T-cell (primary cell): ENCODE measurements at regions not wholly inside any gene's neighbourhood (a gene's known extent, or its start where the extent isn't known, plus 50 kb on each side); places are given as distances from the start of the nearest gene placed in this dataset.

Experiments
- ATAC-seq, 4 experiments: fragments of 200-7000 bp in 3 of 4; fragments of 150-1000 bp in 1 of 4; cut with Tn5 transposase; replicated peaks in 1 of 4; 1 replicate in 3 of 4; 2 replicates in 1 of 4; pipeline ENCODE4 v1.10.0; 2021; ENCODE audit warnings: moderate library complexity in 3 of 4, mild to moderate bottlenecking in 2 of 4, moderate number of reproducible peaks in 1 of 4
- CTCF ChIA-PET, 2 donors: fragments of 300-600 bp; sonication (Branson Sonifier 250); formaldehyde crosslinking; loops; one replicate each; lab custom pipeline; 2022; ENCODE audit warnings: antibody characterized with exemption in 2 of 2; lab: Charles Lee
- POLR2A ChIA-PET, 2 donors: fragments of 300-600 bp; sonication (Branson Sonifier 250); formaldehyde crosslinking; loops; one replicate each; lab custom pipeline; 2022; ENCODE audit warnings: antibody characterized with exemption in 2 of 2; lab: Charles Lee
- DNase-seq, 35 experiments: peaks; one replicate each; pipeline versions ENCODE4 v3.0.0 to v3.0.0-alpha.2; 2013 to 2023
- H3K27ac ChIP-seq: one replicate; pipeline ENCODE4 v1.5.1; 2013; ENCODE audit warnings: low read length
- H3K27me3 ChIP-seq, 2 experiments: replicated peaks in 1 of 2; 1 replicate in 1 of 2; 2 replicates in 1 of 2; pipeline versions ENCODE4 v1.6.1 to v1.7.0; 2013; ENCODE audit warnings: low read length in 1 of 2, mixed read lengths in 1 of 2; ENCODE audit not compliant: control insufficient read depth in 2 of 2, insufficient read depth in 2 of 2; ENCODE audit errors: extremely low read depth in 1 of 2
- H3K36me3 ChIP-seq, 2 donors: 1 replicate in 1 of 2; 2 replicates in 1 of 2; pipeline versions ENCODE4 v1.6.1 to v1.7.0; 2013; ENCODE audit warnings: low read length in 1 of 2; ENCODE audit not compliant: control insufficient read depth in 2 of 2, insufficient read depth in 1 of 2; ENCODE audit errors: extremely low read depth in 1 of 2
- H3K4me1 ChIP-seq, 2 experiments: 1 replicate in 1 of 2; 2 replicates in 1 of 2; pipeline versions ENCODE4 v1.6.1 to v1.7.0; 2013; ENCODE audit warnings: low read length in 2 of 2, mixed read lengths in 1 of 2; ENCODE audit not compliant: insufficient read depth in 2 of 2, control insufficient read depth in 1 of 2; ENCODE audit errors: extremely low read depth in 1 of 2
- H3K4me3 ChIP-seq, 2 donors: 1 replicate in 1 of 2; 2 replicates in 1 of 2; pipeline versions ENCODE4 v1.5.1 to v1.7.0; 2013; ENCODE audit warnings: mild to moderate bottlenecking in 2 of 2, low read length in 1 of 2, moderate library complexity in 1 of 2; ENCODE audit not compliant: control insufficient read depth in 1 of 2; ENCODE audit errors: extremely low read depth in 1 of 2
- H3K9me3 ChIP-seq: 2 replicates; pipeline ENCODE4 v1.7.0; 2013
- H3K27ac Mint-ChIP-seq, 2 donors: one replicate each; pipeline ENCODE4 v1.8.0; 2020 to 2021; ENCODE audit warnings: mild to moderate bottlenecking in 2 of 2, mixed read lengths in 2 of 2
- H3K27me3 Mint-ChIP-seq, 2 donors: one replicate each; pipeline ENCODE4 v1.8.0; 2021 to 2022; ENCODE audit warnings: mixed read lengths in 2 of 2
- H3K36me3 Mint-ChIP-seq: one replicate; pipeline ENCODE4 v1.8.0; 2021; ENCODE audit warnings: mixed read lengths
- H3K4me1 Mint-ChIP-seq, 3 donors: one replicate each; pipeline ENCODE4 v1.8.0; 2020 to 2022; ENCODE audit warnings: mixed read lengths in 3 of 3, mild to moderate bottlenecking in 1 of 3
- H3K4me3 Mint-ChIP-seq, 3 donors: one replicate each; pipeline ENCODE4 v1.8.0; 2020 to 2022; ENCODE audit warnings: mild to moderate bottlenecking in 3 of 3, mixed read lengths in 3 of 3, moderate library complexity in 3 of 3
- H3K9me3 Mint-ChIP-seq, 3 donors: one replicate each; pipeline ENCODE4 v1.8.0; 2020 to 2022; ENCODE audit warnings: mixed read lengths in 3 of 3
- WGBS: methylation state at CpG from one replicate; pipeline ENCODE4 v1.1.5; 2013; ENCODE audit warnings: missing lambda C conversion rate; ENCODE audit not compliant: insufficient coverage; 5-methylcytosine and 5-hydroxymethylcytosine counted together

- Mint-ChIP-seq H3K4me3 (no peak overlapping the region), H3K27ac (no peak overlapping the region), H3K9me3 (peaks cover 7 to 19% (median 17%) of the 10 kb centered on the region in 3 donors), H3K36me3 (no peaks in the 10 kb centered on the region), H3K4me1 (no peaks in the 10 kb centered on the region), H3K27me3 (peaks cover 22 to 36% of the 10 kb centered on the region in 2 donors)
- no peak overlapping the region for H3K27ac ChIP-seq
- H3K36me3 ChIP-seq: no peaks in the 10 kb centered on the region
- no peak for DNase-seq
- 72% methylated on average over 10 of the region's 12 CpGs for WGBS
- ATAC-seq: no peak
- POLR2A ChIA-PET: no interaction called here
- CTCF ChIA-PET: no interaction called here
- H3K4me1 ChIP-seq: no peaks in the 10 kb centered on the region
- H3K4me3 ChIP-seq: no peak overlapping the region
- peaks cover 0 to 42% of the 10 kb centered on the region in 2 experiments for H3K27me3 ChIP-seq
- peaks cover 2% of the 10 kb centered on the region for H3K9me3 ChIP-seq
Measured at GRCh38 chr22:19644314-19645223, 69.7 kb upstream of the SEPTIN5 start.

- no peak overlapping the region for H3K27ac ChIP-seq
- POLR2A ChIA-PET: no interaction called here
- Mint-ChIP-seq H3K36me3 (no peaks in the 10 kb centered on the region), H3K4me1 (no peaks in the 10 kb centered on the region), H3K9me3 (peaks cover 7 to 23% (median 17%) of the 10 kb centered on the region in 3 donors), H3K27ac (no peak overlapping the region), H3K27me3 (peaks cover 27 to 36% of the 10 kb centered on the region in 2 donors), H3K4me3 (no peak overlapping the region)
- CTCF ChIA-PET: no interaction called here
- peaks cover 2% of the 10 kb centered on the region for H3K9me3 ChIP-seq
- WGBS: 65% methylated on average over 6 of the region's 6 CpGs
- no peak for DNase-seq
- H3K4me3 ChIP-seq: no peak overlapping the region
- no peak for ATAC-seq
- peaks cover 0 to 36% of the 10 kb centered on the region in 2 experiments for H3K27me3 ChIP-seq
- H3K36me3 ChIP-seq: no peaks in the 10 kb centered on the region
- H3K4me1 ChIP-seq: no peaks in the 10 kb centered on the region
Measured at GRCh38 chr22:19645391-19645790, 68.9 kb upstream of the SEPTIN5 start.

GRCh38 chr22:19645905-19646304 is 68.4 kb upstream of the SEPTIN5 start:
- peaks cover 27 to 36% of the 10 kb centered on the region in 2 donors for H3K27me3 Mint-ChIP-seq
- Histone ChIP-seq H3K27me3 (peaks cover 0 to 36% of the 10 kb centered on the region in 2 experiments), H3K9me3 (peaks cover 2% of the 10 kb centered on the region), H3K36me3 (no peaks in the 10 kb centered on the region), H3K27ac (no peak overlapping the region), H3K4me1 (no peaks in the 10 kb centered on the region), H3K4me3 (no peak overlapping the region)
- ChIA-PET CTCF (no interaction called here), POLR2A (no interaction called here)
- no peak overlapping the region for H3K27ac Mint-ChIP-seq
- DNase-seq (no peak), ATAC-seq (no peak)
- no peaks in the 10 kb centered on the region for H3K4me1 Mint-ChIP-seq
- peaks cover 7 to 23% (median 17%) of the 10 kb centered on the region in 3 donors for H3K9me3 Mint-ChIP-seq
- no peak overlapping the region for H3K4me3 Mint-ChIP-seq
- 90% methylated on average over 2 of the region's 7 CpGs for WGBS
- no peaks in the 10 kb centered on the region for H3K36me3 Mint-ChIP-seq

DNA sequence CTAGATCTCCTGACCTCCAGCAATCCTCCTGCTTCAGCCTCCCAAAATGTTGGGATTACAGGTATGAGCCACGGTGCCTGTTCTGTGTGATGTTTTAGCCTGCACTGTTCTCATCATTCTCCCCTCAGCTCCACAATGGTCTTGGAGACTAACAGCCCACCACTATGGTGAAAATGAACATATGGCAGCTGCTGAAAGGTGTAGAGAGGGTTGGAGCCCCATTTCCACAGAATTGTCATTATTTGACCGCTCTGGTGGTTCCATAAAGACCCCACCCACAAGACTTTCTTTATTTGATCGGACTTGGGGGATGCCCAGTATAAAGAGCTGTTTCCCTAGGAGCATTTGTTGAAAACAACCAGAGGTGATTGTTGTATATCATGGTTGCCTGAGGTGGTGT is 67.9 kb upstream of the SEPTIN5 start:
- Mint-ChIP-seq H3K27me3 (peaks cover 27 to 33% of the 10 kb centered on the region in 2 donors), H3K9me3 (peaks cover 7 to 23% (median 17%) of the 10 kb centered on the region in 3 donors), H3K36me3 (no peaks in the 10 kb centered on the region), H3K4me3 (no peak overlapping the region), H3K4me1 (no peaks in the 10 kb centered on the region), H3K27ac (no peak overlapping the region)
- POLR2A ChIA-PET: no interaction called here
- Histone ChIP-seq H3K27me3 (peaks cover 0 to 32% of the 10 kb centered on the region in 2 experiments), H3K27ac (no peak overlapping the region), H3K9me3 (peaks cover 2% of the 10 kb centered on the region), H3K4me1 (no peaks in the 10 kb centered on the region), H3K4me3 (no peak overlapping the region), H3K36me3 (no peaks in the 10 kb centered on the region)
- DNase-seq (no peak), ATAC-seq (no peak)
- no CpG with 5 or more reads among the region's 3 CpGs for WGBS
- CTCF ChIA-PET: no interaction called here

DNA sequence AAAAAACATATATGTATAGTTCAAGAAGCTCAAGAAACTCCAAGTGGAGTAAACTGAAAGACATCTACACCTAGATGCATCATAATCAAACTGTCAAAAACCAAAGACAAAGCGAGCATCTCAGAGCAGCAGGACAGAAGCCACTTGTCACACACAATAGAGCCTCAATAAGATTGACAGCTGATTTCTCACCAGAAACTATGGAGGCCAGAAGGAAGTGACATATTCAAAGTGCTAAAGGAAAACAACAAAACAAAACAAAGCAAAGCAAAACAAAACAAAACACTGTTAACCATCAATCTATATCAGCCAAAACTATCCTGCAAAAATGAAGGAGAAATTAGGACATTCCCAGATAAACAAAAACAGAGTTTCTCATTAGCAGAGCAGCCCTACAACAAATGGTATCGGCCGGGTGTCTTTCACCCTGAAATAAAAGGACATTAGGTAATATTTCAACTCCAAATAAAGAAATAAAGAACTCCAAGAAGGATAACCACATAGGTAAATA is 65.8 kb upstream of the SEPTIN5 start:
- ATAC-seq (no peak), DNase-seq (no peak)
- H3K9me3 Mint-ChIP-seq: peaks cover 7 to 23% (median 17%) of the 10 kb centered on the region in 3 donors
- H3K4me1 Mint-ChIP-seq: no peaks in the 10 kb centered on the region
- Histone ChIP-seq H3K27ac (no peak overlapping the region), H3K36me3 (no peaks in the 10 kb centered on the region), H3K9me3 (peaks cover 2% of the 10 kb centered on the region), H3K4me1 (no peaks in the 10 kb centered on the region), H3K27me3 (peaks cover 0 to 24% of the 10 kb centered on the region in 2 experiments), H3K4me3 (no peak overlapping the region)
- H3K27ac Mint-ChIP-seq: no peak overlapping the region
- ChIA-PET CTCF (interaction anchor here in 1 of 2 donors (0.6 kb wide), 1 partner anchor 46 kb away, joined by 3 read pairs; no protein-coding TSS in a partner anchor), POLR2A (no interaction called here)
- peaks cover 27 to 32% of the 10 kb centered on the region in 2 donors for H3K27me3 Mint-ChIP-seq
- no CpG with 5 or more reads among the region's 3 CpGs for WGBS
- no peak overlapping the region for H3K4me3 Mint-ChIP-seq
- H3K36me3 Mint-ChIP-seq: no peaks in the 10 kb centered on the region

GRCh38 chr22:19652316-19652715 is 62.0 kb upstream of the SEPTIN5 start:
- no peaks in the 10 kb centered on the region for H3K27me3 ChIP-seq
- peaks cover 2% of the 10 kb centered on the region for H3K9me3 ChIP-seq
- WGBS: 55% methylated on average over 5 of the region's 6 CpGs
- H3K4me3 ChIP-seq: no peak overlapping the region
- Mint-ChIP-seq H3K36me3 (no peaks in the 10 kb centered on the region), H3K4me3 (no peak overlapping the region), H3K4me1 (no peaks in the 10 kb centered on the region), H3K27me3 (peaks cover 7 to 13% of the 10 kb centered on the region in 2 donors), H3K27ac (no peak overlapping the region), H3K9me3 (peaks cover 7 to 20% (median 12%) of the 10 kb centered on the region in 3 donors)
- DNase-seq: no peak
- H3K4me1 ChIP-seq: no peaks in the 10 kb centered on the region
- no peak overlapping the region for H3K27ac ChIP-seq
- ChIA-PET CTCF (no interaction called here), POLR2A (no interaction called here)
- ATAC-seq: no peak
- no peaks in the 10 kb centered on the region for H3K36me3 ChIP-seq
